ENCODE measurements at regions not wholly inside any gene's neighbourhood (a gene's known extent, or its start where the extent isn't known, plus 50 kb on each side); places are given as distances from the start of the nearest gene placed in this dataset.

DNA sequence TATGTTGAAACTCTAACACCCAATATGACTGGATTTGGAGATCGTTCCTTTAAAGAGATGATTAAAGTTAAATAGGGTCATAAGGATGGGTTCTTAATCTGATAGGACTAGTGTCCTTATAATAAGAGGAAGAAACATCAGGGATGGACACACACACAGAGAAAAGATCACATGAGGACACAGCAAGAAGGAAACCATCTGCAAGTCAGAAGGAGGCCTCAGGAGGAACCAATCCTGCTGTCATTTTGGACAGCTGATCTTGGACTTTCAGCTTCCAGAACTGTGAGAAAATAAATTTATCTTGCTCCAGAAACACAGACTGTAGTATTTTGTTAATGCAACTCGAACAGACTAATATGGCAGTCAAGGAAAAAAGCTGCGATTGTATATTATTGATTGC lies 631.5 kb downstream of the PCDH7 start:
- BruUV-seq (replicated peaks) = no TSS peak
- no peak overlapping the region for H2AFZ ChIP-seq (ENCODE audit: low read depth, low read length, poor library complexity, severe bottlenecking)
- no peaks in the 10 kb centered on the region for H3K79me2 ChIP-seq (ENCODE audit: insufficient read depth, low read length)
- no peak overlapping the region for H3K4me2 ChIP-seq (ENCODE audit: low read length)
- no peaks in the 10 kb centered on the region for H3K9me2 ChIP-seq (ENCODE audit: insufficient read depth)
- ATAC-seq (no peak), DNase-seq (ENCODE audit: low read depth, low spot score) (no peak)
- H3K9ac ChIP-seq (ENCODE audit: low read length) = no peak overlapping the region
- no peak for TF ChIP-seq ZFX (IDR thresholded peaks at IDR 0.05)
- TF ChIP-seq ZNF274 (IDR thresholded peaks at IDR 0.05; ENCODE audit: low read depth, low read length) = no peak
- no peak for TF ChIP-seq POLR2AphosphoS5 (IDR thresholded peaks at IDR 0.05; ENCODE audit: low read depth, low read length)
- no peak for TF ChIP-seq POLR2A (IDR thresholded peaks at IDR 0.05; ENCODE audit: borderline replicate concordance, extremely low read depth, insufficient read depth, insufficient read length)
- no peak for TF ChIP-seq FOSL1 (IDR thresholded peaks at IDR 0.05; ENCODE audit: low read depth)
- TF ChIP-seq YY1 (IDR thresholded peaks at IDR 0.05; ENCODE audit: extremely low read depth, insufficient replicate concordance, low read depth, low read length) = no peak
- no peak for TF ChIP-seq JUND (IDR thresholded peaks at IDR 0.05)
- ChIA-PET RAD21 (ENCODE audit: low non-redundant PET in 1 of 2, low total read pairs in 2 of 2, uncharacterized antibody in 2 of 2, unreplicated experiment in 2 of 2) (no interaction called here), CTCF (no interaction called here), POLR2A (no interaction called here)
- H3K27ac ChIP-seq (ENCODE audit: low read depth, low read length) = no peak overlapping the region
- intact Hi-C loops (cut with micrococcal nuclease) = no loop called here
- H3K4me3 ChIP-seq (replicated peaks in 1 of 2; ENCODE audit: low read depth in 1 of 2, low read length in 2 of 2) = no peak overlapping the region
- no peaks in the 10 kb centered on the region for H3K4me1 ChIP-seq (ENCODE audit: control insufficient read depth in 1 of 2, insufficient read depth in 2 of 2, low read length in 2 of 2)
- H3K27me3 ChIP-seq (ENCODE audit: insufficient read depth, low read length) = no peaks in the 10 kb centered on the region
- H4K20me1 ChIP-seq (ENCODE audit: insufficient read depth) = no peaks in the 10 kb centered on the region
- no peaks in the 10 kb centered on the region for H3K9me3 ChIP-seq (ENCODE audit: control insufficient read depth in 1 of 2, insufficient read depth in 1 of 2, low read depth in 1 of 2, low read length in 2 of 2)
- no peaks in the 10 kb centered on the region for H3K36me3 ChIP-seq (ENCODE audit: control insufficient read depth in 1 of 2, insufficient read depth in 2 of 2, low read length in 2 of 2)

GRCh38 chr4:31356839-31357238 lies 636.7 kb downstream of the PCDH7 start:
- H3K27me3 ChIP-seq (ENCODE audit: insufficient read depth, low read length) = no peaks in the 10 kb centered on the region
- intact Hi-C loops (cut with micrococcal nuclease) = no loop called here
- DNase-seq (ENCODE audit: low read depth, low spot score) = no peak
- no TSS peak for BruUV-seq (replicated peaks)
- H4K20me1 ChIP-seq (ENCODE audit: insufficient read depth) = no peaks in the 10 kb centered on the region
- H3K9ac ChIP-seq (ENCODE audit: low read length) = no peak overlapping the region
- H2AFZ ChIP-seq (ENCODE audit: low read depth, low read length, poor library complexity, severe bottlenecking) = no peak overlapping the region
- ChIA-PET RAD21 (ENCODE audit: low non-redundant PET in 1 of 2, low total read pairs in 2 of 2, uncharacterized antibody in 2 of 2, unreplicated experiment in 2 of 2) (no interaction called here), CTCF (no interaction called here), POLR2A (no interaction called here)
- H3K4me3 ChIP-seq (replicated peaks in 1 of 2; ENCODE audit: low read depth in 1 of 2, low read length in 2 of 2) = no peak overlapping the region
- no peaks in the 10 kb centered on the region for H3K9me2 ChIP-seq (ENCODE audit: insufficient read depth)
- H3K27ac ChIP-seq (ENCODE audit: low read depth, low read length) = no peak overlapping the region
- no peak for ATAC-seq
- H3K4me1 ChIP-seq (ENCODE audit: control insufficient read depth in 1 of 2, insufficient read depth in 2 of 2, low read length in 2 of 2) = no peaks in the 10 kb centered on the region
- H3K79me2 ChIP-seq (ENCODE audit: insufficient read depth, low read length) = no peaks in the 10 kb centered on the region
- no peak overlapping the region for H3K4me2 ChIP-seq (ENCODE audit: low read length)
- H3K36me3 ChIP-seq (ENCODE audit: control insufficient read depth in 1 of 2, insufficient read depth in 2 of 2, low read length in 2 of 2) = no peaks in the 10 kb centered on the region
- H3K9me3 ChIP-seq (ENCODE audit: control insufficient read depth in 1 of 2, insufficient read depth in 1 of 2, low read depth in 1 of 2, low read length in 2 of 2) = no peaks in the 10 kb centered on the region
- TF ChIP-seq, protein P1, sequence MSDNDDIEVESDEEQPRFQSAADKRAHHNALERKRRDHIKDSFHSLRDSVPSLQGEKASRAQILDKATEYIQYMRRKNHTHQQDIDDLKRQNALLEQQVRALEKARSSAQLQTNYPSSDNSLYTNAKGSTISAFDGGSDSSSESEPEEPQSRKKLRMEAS (IDR thresholded peaks at IDR 0.05) = no peak
- TF ChIP-seq EZH2 (IDR thresholded peaks at IDR 0.05) = no peak
- no peak for TF ChIP-seq EGR1 (IDR thresholded peaks at IDR 0.05; ENCODE audit: low read depth)
- no peak for TF ChIP-seq TCF7L2 (IDR thresholded peaks at IDR 0.05; ENCODE audit: borderline replicate concordance, extremely low read depth, insufficient read depth, insufficient read length)
- TF ChIP-seq SP1 (IDR thresholded peaks at IDR 0.05; ENCODE audit: low read depth) = no peak
- TF ChIP-seq RAD21 (IDR thresholded peaks at IDR 0.05; ENCODE audit: low read depth) = no peak
- no peak for TF ChIP-seq ZBTB33 (IDR thresholded peaks at IDR 0.05; ENCODE audit: extremely low read depth, insufficient replicate concordance, low read length)
- TF ChIP-seq CTCF (IDR thresholded peaks at IDR 0.05 in 2 of 3, conservative IDR thresholded peaks at IDR 0.05 in 1 of 3; ENCODE audit: borderline replicate concordance in 1 of 3, insufficient read depth in 1 of 3, low read depth in 2 of 3, low read length in 2 of 3) = no peak
- TF ChIP-seq YY1 (IDR thresholded peaks at IDR 0.05; ENCODE audit: extremely low read depth, insufficient replicate concordance, low read depth, low read length) = no peak
- no peak for TF ChIP-seq ZFX (IDR thresholded peaks at IDR 0.05)
- no peak for TF ChIP-seq EZH2phosphoT487 (IDR thresholded peaks at IDR 0.05; ENCODE audit: borderline replicate concordance)
- TF ChIP-seq JUND (IDR thresholded peaks at IDR 0.05) = no peak
- no peak for TF ChIP-seq CEBPB (IDR thresholded peaks at IDR 0.05; ENCODE audit: low read depth)

Data from HCT116 (cell line).